Mesenchymal stem cell (in vitro differentiated cells and primary cell): ENCODE measurements at regions not wholly inside any gene's neighbourhood (a gene's known extent, or its start where the extent isn't known, plus 50 kb on each side); places are given as distances from the start of the nearest gene placed in this dataset.

ENCODE experiments used
- DNase-seq: peaks from one replicate; pipeline ENCODE4 v3.0.0-alpha.2; 2013
- H2AFZ ChIP-seq: one replicate; pipeline ENCODE4 v1.6.1; 2013; ENCODE audit warnings: low read depth, mild to moderate bottlenecking, control low read depth, inconsistent platforms, low read length, moderate library complexity
- H2AK5ac ChIP-seq: 2 replicates; pipeline ENCODE4 v1.6.1; 2013; ENCODE audit warnings: low read length, moderate library complexity, mild to moderate bottlenecking, inconsistent platforms; ENCODE audit not compliant: severe bottlenecking
- H2BK120ac ChIP-seq: one replicate; pipeline ENCODE4 v1.6.1; 2013; ENCODE audit warnings: low read depth, mild to moderate bottlenecking, inconsistent platforms, low read length, moderate library complexity
- H2BK12ac ChIP-seq, 2 experiments: one replicate each; pipeline ENCODE4 v1.6.1; 2013; ENCODE audit warnings: inconsistent platforms in 2 of 2, low read length in 2 of 2, mild to moderate bottlenecking in 2 of 2, moderate library complexity in 2 of 2, control low read depth in 1 of 2
- H2BK15ac ChIP-seq: one replicate; pipeline ENCODE4 v1.6.1; 2013; ENCODE audit warnings: mild to moderate bottlenecking, low read depth, inconsistent platforms; ENCODE audit not compliant: poor library complexity, severe bottlenecking
- H2BK5ac ChIP-seq: 2 replicates; pipeline ENCODE4 v1.6.1; 2013; ENCODE audit warnings: low read depth, mild to moderate bottlenecking, low read length, control low read depth, inconsistent platforms; ENCODE audit not compliant: poor library complexity, severe bottlenecking
- H3K14ac ChIP-seq, 2 experiments: one replicate each; pipeline ENCODE4 v1.6.1; 2013; ENCODE audit warnings: inconsistent platforms in 2 of 2, low read length in 2 of 2, control low read depth in 1 of 2, mild to moderate bottlenecking in 1 of 2, moderate library complexity in 1 of 2
- H3K18ac ChIP-seq, 2 experiments: one replicate each; pipeline ENCODE4 v1.6.1; 2013; ENCODE audit warnings: inconsistent platforms in 2 of 2, low read length in 2 of 2, control low read depth in 1 of 2, low read depth in 1 of 2, mild to moderate bottlenecking in 1 of 2
- H3K23ac ChIP-seq, 2 experiments: one replicate each; pipeline ENCODE4 v1.6.1; 2013; ENCODE audit warnings: inconsistent platforms in 2 of 2, low read length in 2 of 2, mild to moderate bottlenecking in 2 of 2, moderate library complexity in 2 of 2, control low read depth in 1 of 2
- H3K27ac ChIP-seq: 2 replicates; pipeline ENCODE4 v1.5.1; 2013; ENCODE audit warnings: mild to moderate bottlenecking, moderate library complexity, low read length, control low read depth, inconsistent platforms; ENCODE audit not compliant: poor library complexity, severe bottlenecking
- H3K27me3 ChIP-seq, 2 experiments: 2 replicates each; pipeline versions ENCODE4 v1.6.1 to v1.7.0; 2013; ENCODE audit warnings: low read length in 2 of 2, mild to moderate bottlenecking in 2 of 2, moderate library complexity in 2 of 2, control low read depth in 1 of 2, inconsistent platforms in 1 of 2; ENCODE audit not compliant: control insufficient read depth in 1 of 2, insufficient read depth in 1 of 2
- H3K36me3 ChIP-seq, 2 experiments: 2 replicates each; pipeline versions ENCODE4 v1.6.1 to v1.7.0; 2013; ENCODE audit warnings: low read length in 2 of 2, control low read depth in 1 of 2, inconsistent platforms in 1 of 2, low read depth in 1 of 2, mild to moderate bottlenecking in 1 of 2; ENCODE audit not compliant: insufficient read depth in 2 of 2, control insufficient read depth in 1 of 2
- H3K4ac ChIP-seq, 2 experiments: one replicate each; pipeline ENCODE4 v1.6.1; 2013; ENCODE audit warnings: inconsistent platforms in 2 of 2, low read length in 2 of 2, mild to moderate bottlenecking in 2 of 2, moderate library complexity in 2 of 2, control low read depth in 1 of 2, low read depth in 1 of 2
- H3K4me1 ChIP-seq: 2 replicates; pipeline ENCODE4 v1.6.1; 2013; ENCODE audit warnings: low read depth, low read length, control low read depth; ENCODE audit not compliant: control insufficient read depth, insufficient read depth
- H3K4me2 ChIP-seq: 2 replicates; pipeline ENCODE4 v1.6.1; 2013; ENCODE audit warnings: low read length, mild to moderate bottlenecking, inconsistent platforms; ENCODE audit not compliant: poor library complexity, severe bottlenecking
- H3K4me3 ChIP-seq, 2 experiments: 2 replicates each; pipeline versions ENCODE4 v1.5.1 to v1.7.0; 2013; ENCODE audit warnings: low read length in 2 of 2, mild to moderate bottlenecking in 2 of 2, control low read depth in 1 of 2, low read depth in 1 of 2; ENCODE audit not compliant: insufficient read depth in 1 of 2
- H3K79me1 ChIP-seq: replicated peaks from 2 replicates; pipeline ENCODE4 v1.6.1; 2013; ENCODE audit warnings: mild to moderate bottlenecking, control low read depth, low read length, inconsistent platforms; ENCODE audit not compliant: poor library complexity, severe bottlenecking
- H3K9ac ChIP-seq: 2 replicates; pipeline ENCODE4 v1.7.0; 2013; ENCODE audit warnings: mild to moderate bottlenecking, low read length, moderate library complexity
- H3K9me3 ChIP-seq: 2 replicates; pipeline ENCODE4 v1.7.0; 2013; ENCODE audit warnings: mild to moderate bottlenecking, low read length; ENCODE audit not compliant: control insufficient read depth
- H4K8ac ChIP-seq: one replicate; pipeline ENCODE4 v1.6.1; 2013; ENCODE audit warnings: inconsistent platforms, mild to moderate bottlenecking, low read length, moderate library complexity
- H4K91ac ChIP-seq: one replicate; pipeline ENCODE4 v1.6.1; 2013; ENCODE audit warnings: mild to moderate bottlenecking, low read length, inconsistent platforms
- WGBS: methylation state at CpG from one replicate; pipeline ENCODE4 v1.1.7; 2013; ENCODE audit warnings: mixed read lengths; 5-methylcytosine and 5-hydroxymethylcytosine counted together

DNA sequence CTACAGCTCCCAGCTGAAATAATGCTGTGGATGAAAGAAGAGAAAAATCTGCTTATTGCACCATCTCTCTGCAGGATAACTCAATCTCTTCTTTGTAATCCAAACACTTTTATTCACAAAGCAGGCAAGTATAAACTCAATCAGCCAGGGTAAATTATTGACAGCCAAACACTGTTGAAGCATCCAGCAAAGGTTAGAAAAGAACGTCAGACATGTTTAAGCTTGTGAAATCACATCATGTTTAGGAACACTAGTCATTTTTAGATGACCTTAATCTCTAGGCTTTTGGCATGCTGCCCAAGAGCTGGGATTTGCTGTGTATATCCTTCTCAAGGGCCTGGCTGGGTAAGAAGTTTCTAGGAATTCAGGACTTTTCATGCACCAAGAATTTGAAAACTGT lies 1148.1 kb upstream of the FANCL start:
- H4K91ac ChIP-seq = no peak overlapping the region
- WGBS = no CpG with 5 or more reads among the region's 1 CpG
- H3K14ac ChIP-seq = no peak overlapping the region
- H4K8ac ChIP-seq = no peak overlapping the region
- H2BK12ac ChIP-seq = no peak overlapping the region
- H3K9me3 ChIP-seq = no peaks in the 10 kb centered on the region
- H2AK5ac ChIP-seq = no peak overlapping the region
- peak overlapping the region; percentile 16 for H3K4me2 ChIP-seq
- no peak overlapping the region for H2BK120ac ChIP-seq
- DNase-seq = peak; percentile 59
- no peak overlapping the region for H3K23ac ChIP-seq
- peak overlapping the region; percentile 15 for H2BK5ac ChIP-seq
- no peak overlapping the region for H3K4me3 ChIP-seq
- no peaks in the 10 kb centered on the region for H3K36me3 ChIP-seq
- H3K4ac ChIP-seq = no peak overlapping the region
- H3K27me3 ChIP-seq = no peaks in the 10 kb centered on the region
- H2BK15ac ChIP-seq = no peak overlapping the region
- H2AFZ ChIP-seq = no peak overlapping the region
- no peak overlapping the region for H3K9ac ChIP-seq
- no peak overlapping the region for H3K18ac ChIP-seq
- peaks cover 1% of the 10 kb centered on the region for H3K4me1 ChIP-seq
- peak overlapping the region; percentile 79 for H3K27ac ChIP-seq
- H3K79me1 ChIP-seq = no peaks in the 10 kb centered on the region

GRCh38 chr2:59385971-59386370 lies 1144.8 kb upstream of the FANCL start:
- Histone ChIP-seq H2BK12ac (no peak overlapping the region), H3K4ac (no peak overlapping the region), H3K79me1 (no peaks in the 10 kb centered on the region), H3K27me3 (no peaks in the 10 kb centered on the region), H3K4me1 (peaks cover 1% of the 10 kb centered on the region), H3K36me3 (no peaks in the 10 kb centered on the region), H3K14ac (no peak overlapping the region), H2AFZ (no peak overlapping the region), H4K8ac (no peak overlapping the region), H4K91ac (no peak overlapping the region), H3K23ac (no peak overlapping the region), H2BK120ac (no peak overlapping the region), H2BK5ac (no peak overlapping the region), H3K27ac (no peak overlapping the region), H3K4me3 (no peak overlapping the region), H3K4me2 (no peak overlapping the region), H3K18ac (no peak overlapping the region), H2AK5ac (no peak overlapping the region), H2BK15ac (no peak overlapping the region), H3K9ac (no peak overlapping the region), H3K9me3 (no peaks in the 10 kb centered on the region)
- 86% methylated on average over 10 of the region's 10 CpGs for WGBS
- no peak for DNase-seq

GRCh38 chr2:59383473-59383872 lies 1142.3 kb upstream of the FANCL start:
- Histone ChIP-seq H2BK5ac (no peak overlapping the region), H3K27ac (no peak overlapping the region), H3K4me2 (no peak overlapping the region), H3K4me1 (no peaks in the 10 kb centered on the region), H2BK120ac (no peak overlapping the region), H3K9me3 (peaks cover 11% of the 10 kb centered on the region), H3K14ac (no peak overlapping the region), H4K8ac (no peak overlapping the region), H3K79me1 (no peaks in the 10 kb centered on the region), H2BK15ac (no peak overlapping the region), H3K23ac (no peak overlapping the region), H3K4me3 (no peak overlapping the region), H2AFZ (no peak overlapping the region), H3K27me3 (no peaks in the 10 kb centered on the region), H2BK12ac (no peak overlapping the region), H4K91ac (no peak overlapping the region), H2AK5ac (no peak overlapping the region), H3K4ac (no peak overlapping the region), H3K9ac (no peak overlapping the region), H3K36me3 (no peaks in the 10 kb centered on the region), H3K18ac (no peak overlapping the region)
- no CpG with 5 or more reads among the region's 1 CpG for whole genome bisulfite sequencing
- no peak for DNase-seq

- Histone ChIP-seq H2AFZ (no peak overlapping the region), H3K27ac (no peak overlapping the region), H3K4ac (no peak overlapping the region), H3K4me3 (no peak overlapping the region), H3K4me2 (no peak overlapping the region), H2BK15ac (no peak overlapping the region), H3K27me3 (no peaks in the 10 kb centered on the region), H2AK5ac (no peak overlapping the region), H3K23ac (no peak overlapping the region), H3K14ac (no peak overlapping the region), H3K36me3 (no peaks in the 10 kb centered on the region), H3K9ac (no peak overlapping the region), H3K4me1 (no peaks in the 10 kb centered on the region), H3K18ac (no peak overlapping the region), H3K79me1 (no peaks in the 10 kb centered on the region), H2BK120ac (no peak overlapping the region), H2BK12ac (no peak overlapping the region), H4K91ac (no peak overlapping the region), H3K9me3 (peaks cover 25% of the 10 kb centered on the region), H4K8ac (no peak overlapping the region), H2BK5ac (no peak overlapping the region)
- 76% methylated on average over 1 of the region's 1 CpG for WGBS
- no peak for DNase-seq
Observed at GRCh38 chr2:59378127-59378526, 1137.0 kb upstream of the FANCL start.
